HL-60 (cell line): ENCODE measurements at regions not wholly inside any gene's neighbourhood (a gene's known extent, or its start where the extent isn't known, plus 50 kb on each side); places are given as distances from the start of the nearest gene placed in this dataset.

Experiments used
- DNase-seq, 2 experiments: peaks; one replicate each; pipeline ENCODE4 v3.0.0-alpha.2; 2010 to 2020; ENCODE audit warnings: low read depth in 1 of 2, low spot score in 1 of 2
- H3K27ac ChIP-seq: fragments of 250-450 bp; sonication (Bioruptor Pico); replicated peaks from 2 replicates; pipeline ENCODE4 v1.5.1; 2020; ENCODE audit warnings: mild to moderate bottlenecking, moderate library complexity
- H3K27me3 ChIP-seq: fragments of 250-450 bp; sonication (Bioruptor Pico); 2 replicates; pipeline ENCODE4 v1.5.1; 2021; ENCODE audit warnings: mild to moderate bottlenecking, moderate library complexity; ENCODE audit not compliant: insufficient read depth, poor library complexity, severe bottlenecking
- H3K4me3 ChIP-seq: replicated peaks from 2 replicates; pipeline ENCODE4 v1.5.1; 2011; ENCODE audit warnings: mild to moderate bottlenecking, control low read depth, low read length; ENCODE audit not compliant: insufficient read depth
- CTCF ChIP-seq: IDR thresholded peaks from one replicate; pipeline ENCODE4 v1.5.1; 2011; ENCODE audit warnings: low read length, control low read depth, inconsistent platforms; ENCODE audit not compliant: insufficient read depth
- GABPA ChIP-seq: IDR thresholded peaks from 2 replicates; pipeline ENCODE4 v1.6.1; 2012; ENCODE audit warnings: low read depth
- POLR2AphosphoS5 ChIP-seq: IDR thresholded peaks from 2 replicates; pipeline ENCODE4 v1.6.1; 2012; ENCODE audit warnings: low read depth
- SPI1 ChIP-seq: IDR thresholded peaks from 2 replicates; pipeline ENCODE4 v1.6.1; 2012; ENCODE audit warnings: low read depth, mild to moderate bottlenecking, borderline replicate concordance
- TF ChIP-seq, protein P1 (sequence below): IDR thresholded peaks from 2 replicates; pipeline ENCODE4 v1.6.1; 2012; ENCODE audit warnings: low read depth; ENCODE audit not compliant: insufficient replicate concordance

GRCh38 chr14:56716705-56717104, 93.6 kb downstream of the OTX2 start:
- DNase-seq: no peak
- Histone ChIP-seq H3K27ac (no peak overlapping the region), H3K4me3 (no peak overlapping the region), H3K27me3 (no peaks in the 10 kb centered on the region)
- TF ChIP-seq, protein P1, sequence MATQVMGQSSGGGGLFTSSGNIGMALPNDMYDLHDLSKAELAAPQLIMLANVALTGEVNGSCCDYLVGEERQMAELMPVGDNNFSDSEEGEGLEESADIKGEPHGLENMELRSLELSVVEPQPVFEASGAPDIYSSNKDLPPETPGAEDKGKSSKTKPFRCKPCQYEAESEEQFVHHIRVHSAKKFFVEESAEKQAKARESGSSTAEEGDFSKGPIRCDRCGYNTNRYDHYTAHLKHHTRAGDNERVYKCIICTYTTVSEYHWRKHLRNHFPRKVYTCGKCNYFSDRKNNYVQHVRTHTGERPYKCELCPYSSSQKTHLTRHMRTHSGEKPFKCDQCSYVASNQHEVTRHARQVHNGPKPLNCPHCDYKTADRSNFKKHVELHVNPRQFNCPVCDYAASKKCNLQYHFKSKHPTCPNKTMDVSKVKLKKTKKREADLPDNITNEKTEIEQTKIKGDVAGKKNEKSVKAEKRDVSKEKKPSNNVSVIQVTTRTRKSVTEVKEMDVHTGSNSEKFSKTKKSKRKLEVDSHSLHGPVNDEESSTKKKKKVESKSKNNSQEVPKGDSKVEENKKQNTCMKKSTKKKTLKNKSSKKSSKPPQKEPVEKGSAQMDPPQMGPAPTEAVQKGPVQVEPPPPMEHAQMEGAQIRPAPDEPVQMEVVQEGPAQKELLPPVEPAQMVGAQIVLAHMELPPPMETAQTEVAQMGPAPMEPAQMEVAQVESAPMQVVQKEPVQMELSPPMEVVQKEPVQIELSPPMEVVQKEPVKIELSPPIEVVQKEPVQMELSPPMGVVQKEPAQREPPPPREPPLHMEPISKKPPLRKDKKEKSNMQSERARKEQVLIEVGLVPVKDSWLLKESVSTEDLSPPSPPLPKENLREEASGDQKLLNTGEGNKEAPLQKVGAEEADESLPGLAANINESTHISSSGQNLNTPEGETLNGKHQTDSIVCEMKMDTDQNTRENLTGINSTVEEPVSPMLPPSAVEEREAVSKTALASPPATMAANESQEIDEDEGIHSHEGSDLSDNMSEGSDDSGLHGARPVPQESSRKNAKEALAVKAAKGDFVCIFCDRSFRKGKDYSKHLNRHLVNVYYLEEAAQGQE: no peak
- TF ChIP-seq SPI1 (no peak), GABPA (no peak), CTCF (no peak), POLR2AphosphoS5 (no peak)

DNA sequence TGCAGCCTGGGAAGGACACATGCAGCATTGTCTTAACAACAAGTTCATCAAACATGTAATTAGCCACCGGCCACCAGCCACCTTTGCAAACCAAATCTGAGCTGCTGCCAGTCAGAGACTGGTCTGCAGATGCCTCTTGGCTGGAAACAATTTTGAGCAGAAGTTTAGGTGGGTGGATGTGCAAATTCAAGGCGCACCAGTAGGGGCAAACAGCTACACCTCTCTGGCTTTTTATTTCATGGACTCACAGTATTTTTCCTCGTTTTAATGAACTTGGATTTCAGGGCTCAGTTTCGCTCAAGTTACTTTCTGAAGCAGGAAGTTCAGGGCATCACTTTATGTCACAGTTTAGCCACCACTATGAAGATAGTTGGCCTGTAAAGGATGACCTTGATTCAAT, 94.3 kb downstream of the OTX2 start:
- Histone ChIP-seq H3K27ac (no peak overlapping the region), H3K27me3 (no peaks in the 10 kb centered on the region), H3K4me3 (no peak overlapping the region)
- DNase-seq: no peak
- TF ChIP-seq POLR2AphosphoS5: no peak
- no peak for TF ChIP-seq GABPA
- TF ChIP-seq, protein P1: no peak
- no peak for TF ChIP-seq SPI1
- TF ChIP-seq CTCF: no peak

- no peak for DNase-seq
- no peak overlapping the region for H3K27ac ChIP-seq
- TF ChIP-seq SPI1 (no peak), POLR2AphosphoS5 (no peak)
- no peaks in the 10 kb centered on the region for H3K27me3 ChIP-seq
- H3K4me3 ChIP-seq: no peak overlapping the region
These were observed 101.1 kb downstream of the OTX2 start for GRCh38 chr14:56709201-56709600.

- H3K27ac ChIP-seq: no peak overlapping the region
- TF ChIP-seq, protein P1: no peak
- no peak for TF ChIP-seq CTCF
- TF ChIP-seq POLR2AphosphoS5: no peak
- no peak for TF ChIP-seq SPI1
- TF ChIP-seq GABPA: no peak
These were observed 101.6 kb downstream of the OTX2 start for GRCh38 chr14:56708704-56709103.

More at GRCh38 chr14:56708704-56709103, 101.6 kb downstream of the OTX2 start:
- DNase-seq: no peak
- no peaks in the 10 kb centered on the region for H3K27me3 ChIP-seq
- H3K4me3 ChIP-seq: no peak overlapping the region
